HG03064 (cell line): ENCODE measurements at regions not wholly inside any gene's neighbourhood (a gene's known extent, or its start where the extent isn't known, plus 50 kb on each side); places are given as distances from the start of the nearest gene placed in this dataset.
"Not testable (repeated sequence)": the region's sequence is repeated elsewhere in the genome, so short reads cannot be mapped to it uniquely, and the experiment has no call there.

ENCODE experiments used
- ATAC-seq: cut with Tn5 transposase; IDR thresholded peaks from one replicate; pipeline ENCODE4 v1.9.1; 2021; ENCODE audit warnings: low read depth; ENCODE audit not compliant: unreplicated experiment

DNA sequence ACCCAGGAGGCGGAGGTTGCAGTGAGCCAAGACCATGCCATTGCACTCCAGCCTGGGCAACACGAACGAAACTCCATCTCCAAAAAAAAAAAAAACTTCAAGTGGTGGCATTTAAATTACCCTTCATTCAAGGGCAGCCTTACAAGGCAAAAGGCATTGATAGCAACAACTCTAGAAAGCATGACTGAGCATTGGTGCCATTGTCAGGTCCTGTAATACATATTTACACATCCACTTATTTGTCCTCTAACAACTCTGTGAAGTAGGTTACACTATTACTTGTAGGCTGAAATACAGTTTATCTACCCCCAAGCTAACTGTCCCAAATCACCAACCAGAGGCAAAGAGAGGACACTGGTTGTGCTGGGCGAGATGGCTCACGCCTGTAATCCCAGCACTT lies 52.7 kb upstream of the LARP1 start:
- no peak for ATAC-seq

DNA sequence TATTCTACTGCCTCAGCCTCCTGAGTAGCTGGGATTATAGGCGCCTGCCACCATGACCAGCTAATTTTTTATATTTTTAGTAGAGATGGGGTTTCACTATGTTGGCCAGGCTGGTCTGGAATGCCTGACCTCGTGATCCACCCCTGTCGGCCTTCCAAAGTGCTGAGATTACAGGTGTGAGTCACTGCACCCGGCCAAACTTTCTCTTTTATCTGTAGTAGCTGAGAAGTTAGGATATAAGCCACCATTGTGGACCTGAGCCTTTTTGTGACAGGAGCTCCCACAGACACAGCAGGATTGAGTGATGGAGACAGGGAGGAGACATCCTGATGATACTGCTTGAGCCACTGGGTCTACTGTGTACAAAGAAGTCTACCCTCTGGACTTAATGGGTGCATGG lies 53.5 kb upstream of the LARP1 start:
- not testable (repeated sequence) for ATAC-seq

DNA sequence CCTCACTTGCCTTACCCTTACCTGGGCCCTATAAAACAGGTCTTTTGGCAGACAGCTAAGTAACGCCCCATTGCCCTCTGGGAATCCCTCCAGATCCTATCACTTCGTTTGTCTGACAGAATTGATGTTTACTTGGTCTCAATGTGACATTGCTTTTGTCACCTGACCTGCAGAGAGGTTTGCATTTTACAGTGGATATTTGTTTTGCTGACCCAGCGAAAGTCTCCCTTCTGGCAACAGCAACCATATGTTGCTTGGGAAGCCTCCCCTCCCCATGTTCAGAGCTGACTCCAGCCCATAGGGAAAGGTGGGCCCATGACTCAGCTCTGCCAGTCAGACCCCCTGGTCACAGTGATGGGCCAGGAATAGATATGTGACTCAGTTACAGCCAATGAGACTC lies 54.0 kb upstream of the LARP1 start:
- no peak for ATAC-seq

DNA sequence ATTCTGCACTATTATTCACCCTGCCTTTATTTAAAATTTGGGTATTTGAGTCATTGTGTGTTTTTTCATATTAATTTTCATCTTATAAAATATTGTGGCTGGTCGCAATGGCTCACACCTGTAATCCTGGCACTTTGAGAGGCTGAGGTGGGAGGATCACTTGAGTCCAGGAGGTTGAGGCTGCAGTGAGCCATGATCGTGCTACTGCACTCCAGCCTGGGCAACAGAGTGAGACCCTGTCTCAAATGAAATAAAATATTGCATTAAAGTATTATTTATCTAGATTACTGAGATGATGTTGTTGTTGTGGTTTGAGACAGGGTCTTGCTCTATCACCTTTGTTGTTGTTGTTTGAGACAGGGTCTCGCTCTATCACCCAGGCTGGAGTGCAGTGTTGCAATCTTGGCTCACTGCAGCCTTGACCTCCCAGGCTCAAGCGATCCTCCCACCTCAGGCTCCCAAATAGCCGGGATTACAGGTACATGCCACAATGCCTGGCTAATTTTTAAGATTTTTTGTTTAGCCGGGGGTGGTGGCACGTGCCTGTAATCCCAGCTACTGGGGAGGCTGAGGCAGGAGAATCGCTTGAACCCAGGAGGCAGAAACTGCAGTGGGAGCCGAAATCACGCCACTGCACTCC lies 54.8 kb upstream of the LARP1 start:
- ATAC-seq: not testable (repeated sequence)

DNA sequence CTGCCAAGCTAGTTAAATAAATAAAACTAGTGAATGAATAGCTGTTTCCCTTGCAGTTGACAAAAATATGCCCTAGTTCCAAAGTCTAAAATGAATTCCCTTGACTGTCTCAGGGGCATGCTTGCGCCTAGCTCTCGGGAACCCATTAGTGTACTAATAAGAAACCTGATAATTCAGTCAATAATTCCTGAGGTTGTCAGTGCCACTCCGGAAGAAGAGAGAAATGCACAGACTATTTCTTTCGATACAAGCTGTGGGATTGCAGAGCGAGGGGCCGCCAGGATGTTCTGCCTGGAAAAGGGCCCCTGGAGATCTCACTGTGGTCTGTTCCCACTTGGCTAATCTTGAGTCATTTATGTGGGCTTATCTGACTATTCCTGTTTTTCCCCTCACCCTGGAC lies 56.4 kb upstream of the LARP1 start:
- ATAC-seq: no peak

DNA sequence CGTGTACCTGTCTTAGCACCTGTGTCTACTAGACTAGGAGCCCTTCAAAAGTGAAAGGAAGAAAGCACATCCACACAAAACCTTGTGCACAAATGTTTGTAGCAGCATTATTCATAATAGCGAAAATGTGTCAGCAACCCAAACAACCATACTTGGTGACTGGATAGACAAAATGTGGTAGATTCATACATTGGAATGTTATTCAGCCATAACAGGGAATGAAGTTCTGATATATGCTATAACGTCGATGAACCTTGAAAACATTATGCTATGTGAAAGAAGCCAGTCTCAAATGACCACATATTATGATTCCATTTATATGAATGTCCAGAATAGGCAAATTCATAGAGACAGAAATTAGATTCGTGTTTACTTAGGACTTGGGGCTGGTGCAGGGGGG lies 57.8 kb upstream of the LARP1 start:
- no peak for ATAC-seq

DNA sequence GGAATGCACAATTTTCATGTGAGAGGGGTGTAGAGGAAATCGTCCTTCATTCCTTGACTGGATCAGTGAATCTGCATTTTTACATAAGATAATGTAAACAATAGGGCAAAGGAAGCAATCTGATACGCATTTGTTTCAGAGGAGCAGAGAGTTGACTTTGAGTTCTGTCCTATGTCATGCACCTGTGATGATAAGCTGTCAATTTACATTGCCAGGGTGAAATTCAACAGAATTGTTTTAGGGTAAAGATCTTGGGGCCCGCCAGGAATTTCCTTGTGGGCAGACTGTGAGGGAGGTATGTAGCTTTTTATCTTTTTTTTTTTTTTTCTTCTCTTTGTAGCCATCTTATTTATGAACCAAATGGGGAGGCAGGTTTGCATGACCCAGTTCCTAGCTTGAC lies 58.3 kb upstream of the LARP1 start:
- no peak for ATAC-seq

DNA sequence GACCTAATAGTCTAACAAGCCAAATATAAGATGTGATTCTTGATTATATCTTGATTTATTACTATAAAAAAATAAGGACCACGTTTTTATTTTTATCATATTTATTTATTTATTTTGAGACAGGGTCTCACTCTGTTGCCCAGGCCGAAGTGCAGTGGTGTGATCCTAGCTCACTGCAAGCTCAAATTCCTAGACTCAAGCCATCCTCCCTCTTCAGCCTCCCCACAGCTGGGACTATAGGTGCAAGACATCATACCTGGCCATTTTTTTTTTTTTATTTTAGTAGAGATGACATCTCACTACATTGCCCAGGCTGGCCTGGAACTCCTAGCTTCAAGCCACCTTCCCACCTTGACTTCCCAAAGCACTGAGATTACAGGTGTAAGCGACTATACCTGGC lies 61.0 kb upstream of the LARP1 start:
- ATAC-seq: no peak

DNA sequence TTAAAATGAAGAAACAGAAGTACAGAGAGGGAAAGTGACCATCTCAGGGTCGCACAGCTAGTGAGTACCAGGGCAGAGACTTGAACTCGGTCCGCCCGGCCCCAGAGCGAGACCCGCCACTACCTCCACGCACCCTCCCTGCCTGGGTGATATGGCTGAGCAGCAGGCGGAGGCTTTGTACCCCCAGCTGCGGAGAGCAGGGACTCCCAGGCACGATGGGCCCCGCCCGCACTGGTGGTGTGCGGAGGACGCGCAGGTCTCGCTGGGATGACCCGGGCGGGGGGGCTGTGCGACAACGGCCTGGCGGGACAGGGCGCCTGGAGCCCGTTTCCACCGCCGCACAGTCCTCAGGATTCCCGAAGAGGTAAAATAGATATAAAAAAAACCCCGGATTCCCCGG lies 64.7 kb upstream of the LARP1 start:
- ATAC-seq: no peak

DNA sequence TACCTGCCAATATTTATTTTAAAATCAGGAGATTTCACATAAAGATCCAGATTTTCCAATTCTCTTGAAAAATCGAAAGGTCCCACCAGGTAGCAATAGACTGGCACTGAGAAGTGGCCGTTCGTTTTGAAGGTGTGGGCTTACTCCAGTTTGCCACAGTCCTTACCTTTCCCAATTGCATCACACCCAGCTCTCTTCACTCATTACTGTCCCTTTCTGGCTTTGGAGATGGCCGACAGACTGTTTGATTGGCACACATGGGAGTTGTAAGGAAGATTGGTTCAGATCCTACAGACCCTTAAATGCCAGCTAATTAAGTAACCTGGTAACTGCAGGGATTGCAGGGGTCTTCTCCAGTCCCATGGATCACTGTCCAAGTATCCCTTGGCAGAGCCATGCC lies 68.7 kb upstream of the LARP1 start:
- no peak for ATAC-seq

DNA sequence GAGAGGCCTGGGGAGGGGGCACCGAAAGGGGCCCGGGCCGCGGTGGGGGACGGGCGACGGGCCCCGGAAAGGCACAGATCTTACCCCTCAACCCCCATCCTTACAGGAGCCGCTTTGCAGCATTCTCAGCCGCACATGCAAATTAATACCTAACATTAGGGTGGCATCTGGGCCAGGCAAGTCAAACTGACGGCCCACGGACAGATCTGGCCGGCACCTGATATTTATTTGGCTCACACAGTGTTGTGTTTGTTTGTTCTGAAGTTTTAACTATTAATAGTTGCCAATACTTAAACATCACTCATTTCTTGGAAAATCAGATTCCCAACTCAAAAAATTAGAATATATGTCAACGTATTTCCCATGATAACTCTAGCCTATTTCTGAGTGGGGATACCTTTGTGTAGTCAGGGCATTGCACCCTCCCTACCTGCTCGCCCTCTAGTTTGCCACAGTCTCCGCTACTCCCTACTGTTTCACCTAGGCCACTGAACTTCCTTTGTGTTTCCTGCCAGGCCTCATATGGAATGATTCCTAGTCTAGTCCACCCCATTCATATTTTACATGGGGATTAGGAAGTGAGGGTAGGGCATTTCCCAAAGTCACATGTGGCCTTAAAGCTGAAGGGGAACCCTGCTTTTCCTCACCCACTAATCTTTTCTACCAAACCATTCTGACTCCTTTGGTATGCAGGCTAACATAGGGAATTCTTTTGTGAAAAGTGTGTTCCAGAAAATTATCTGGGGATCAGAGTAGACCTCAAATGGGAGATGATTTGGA lies 71.9 kb upstream of the LARP1 start:
- ATAC-seq: peak; percentile 53

DNA sequence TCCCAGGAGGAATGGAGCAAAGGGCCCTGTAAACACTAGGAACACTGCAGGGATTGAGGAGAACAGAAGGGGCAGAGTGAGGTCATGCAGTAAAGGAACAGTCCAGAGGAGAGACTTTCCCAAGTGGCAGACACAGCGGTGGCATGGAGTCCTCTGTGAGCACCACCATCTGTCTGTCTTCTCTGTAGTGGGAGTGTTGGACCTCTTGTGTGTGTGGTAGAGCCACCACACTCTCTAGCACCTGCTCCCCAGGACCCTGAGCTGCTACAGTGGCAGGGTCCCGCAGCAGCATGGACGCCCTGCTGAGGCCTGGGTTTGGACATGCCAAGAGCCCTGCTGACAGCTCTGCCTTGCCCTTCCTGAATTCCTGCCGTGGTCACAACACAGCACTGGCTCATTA lies 75.7 kb upstream of the LARP1 start:
- ATAC-seq: no peak

DNA sequence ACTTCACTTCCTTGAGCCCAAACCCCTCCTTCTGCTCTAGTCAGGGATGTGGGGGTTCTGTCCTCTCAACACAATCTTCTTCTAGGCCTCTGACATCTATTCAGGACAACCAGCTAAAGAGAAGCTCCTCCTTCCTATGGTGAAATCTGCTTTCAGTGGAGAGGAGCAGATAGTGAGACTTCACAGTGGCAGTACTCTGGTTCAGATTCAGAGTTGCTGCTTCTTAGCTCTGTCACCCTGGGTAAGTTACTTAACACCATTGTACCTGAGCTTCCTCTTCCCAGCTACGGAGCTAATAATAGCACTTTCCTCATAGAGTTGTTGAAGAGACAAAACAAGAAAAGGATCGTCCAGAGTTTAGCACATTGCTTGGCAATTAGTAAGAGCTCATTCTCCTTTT lies 77.3 kb upstream of the LARP1 start:
- ATAC-seq: no peak

DNA sequence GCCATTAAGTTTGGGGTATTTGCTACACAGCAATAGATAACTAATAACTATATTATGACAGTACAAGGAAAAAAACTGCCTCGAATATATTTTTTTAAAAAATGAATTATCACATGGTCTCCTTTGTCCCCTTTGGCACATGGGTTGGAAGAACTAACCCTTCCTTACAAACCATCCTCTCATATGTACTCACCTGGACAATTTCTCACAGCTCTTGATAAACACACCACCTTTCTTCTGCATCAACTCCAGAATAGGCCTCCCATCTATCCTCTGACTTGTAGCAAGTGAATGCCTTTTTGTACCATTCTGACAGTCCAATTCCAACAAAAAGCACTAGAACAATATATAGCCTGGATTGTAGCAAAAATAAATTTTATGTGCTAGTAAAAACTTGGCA lies 78.7 kb upstream of the LARP1 start:
- ATAC-seq: no peak

DNA sequence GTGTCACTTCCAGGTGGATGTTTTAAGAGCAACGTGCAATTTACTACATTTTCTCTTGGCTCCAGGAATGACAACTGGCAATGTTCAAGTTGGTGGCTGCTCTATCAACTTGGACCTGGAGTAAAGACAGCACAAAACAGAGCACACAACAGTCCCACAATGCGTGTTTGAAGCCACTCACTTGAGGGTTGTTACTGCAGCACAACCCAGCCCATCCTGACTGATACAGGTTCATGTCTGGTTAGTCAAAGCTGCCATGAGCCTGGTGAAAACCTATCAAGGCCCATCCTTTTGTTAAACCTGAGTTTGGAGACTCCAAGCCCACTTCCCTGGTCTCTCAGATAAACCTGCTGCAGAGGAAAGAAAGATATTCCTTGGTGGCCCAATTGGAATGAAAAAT lies 81.1 kb upstream of the LARP1 start:
- ATAC-seq: no peak

DNA sequence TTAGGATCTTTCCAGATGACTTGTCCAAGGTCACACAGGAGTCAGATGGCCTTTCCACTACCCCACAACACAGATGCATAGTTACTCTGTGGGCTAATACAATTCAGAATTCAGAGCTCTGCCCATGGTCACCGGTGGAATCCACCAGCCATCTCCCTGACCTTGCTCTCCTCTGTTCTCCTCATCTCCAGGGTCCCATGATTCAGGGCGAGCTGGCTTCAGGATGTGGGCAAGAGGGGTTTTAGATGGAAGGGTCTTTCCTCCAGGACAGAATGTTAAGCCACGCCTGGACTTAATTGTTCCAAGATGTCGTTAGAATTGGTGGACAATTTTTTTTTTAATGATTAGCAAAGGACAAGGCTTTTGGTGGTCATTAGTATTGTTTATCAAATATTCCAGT lies 81.7 kb upstream of the LARP1 start:
- no peak for ATAC-seq

DNA sequence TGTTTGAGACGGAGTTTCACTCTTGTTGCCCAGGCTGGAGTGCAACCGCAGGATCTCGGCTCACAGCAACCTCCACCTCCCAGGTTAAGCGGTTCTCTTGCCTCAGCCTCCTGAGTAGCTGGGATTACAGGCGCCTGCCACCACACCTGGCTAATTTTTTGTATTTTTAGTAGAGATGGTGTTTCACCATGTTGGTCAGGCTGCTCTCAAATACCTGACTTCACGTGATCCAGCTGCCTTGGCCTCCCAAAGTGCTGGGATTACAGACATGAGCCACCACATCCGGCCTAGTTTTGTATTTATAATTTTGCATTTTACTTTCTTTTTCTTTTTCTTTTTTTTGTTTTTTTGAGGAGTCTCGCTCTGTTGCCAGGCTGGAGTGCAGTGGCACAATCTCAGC lies 85.3 kb upstream of the LARP1 start:
- not testable (repeated sequence) for ATAC-seq

DNA sequence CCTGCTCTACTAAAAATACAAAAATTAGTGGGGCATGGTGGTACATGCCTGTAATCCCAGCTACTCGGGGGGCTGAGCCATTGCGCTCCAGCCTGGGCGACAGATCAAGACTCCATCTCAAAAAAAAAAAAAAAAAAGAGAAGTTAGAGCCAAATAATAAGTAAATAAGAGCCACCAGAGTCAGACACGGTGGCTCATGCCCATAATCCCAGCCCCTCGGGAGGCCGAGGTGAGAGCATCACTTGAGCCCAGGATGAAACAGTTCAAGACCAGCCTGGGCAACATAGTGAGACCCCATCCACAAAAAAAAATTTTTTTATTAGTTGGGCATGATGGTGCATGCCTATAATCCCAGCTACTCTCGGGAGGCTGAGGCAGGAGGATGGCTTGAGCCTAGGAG lies 85.8 kb upstream of the LARP1 start:
- ATAC-seq: no peak

DNA sequence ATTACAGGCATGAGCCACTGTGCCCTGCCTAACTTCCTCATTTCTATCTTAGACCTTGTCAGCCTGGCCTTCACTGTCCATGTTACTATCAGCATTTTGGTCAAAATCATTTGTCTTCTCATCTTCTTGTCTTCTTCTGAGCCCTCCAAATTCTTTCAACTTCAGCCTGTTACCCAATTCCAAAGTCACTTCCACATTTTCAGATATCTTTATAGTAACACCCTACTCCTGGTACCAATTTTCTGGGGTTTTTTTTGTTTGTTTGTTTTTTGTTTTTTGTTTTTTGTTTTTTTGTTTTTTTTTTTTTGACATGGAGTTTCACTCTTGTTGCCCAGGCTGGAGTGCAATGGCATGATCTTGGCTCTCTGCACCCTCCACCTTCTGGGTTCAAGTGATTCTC lies 90.3 kb upstream of the LARP1 start:
- ATAC-seq: no peak

DNA sequence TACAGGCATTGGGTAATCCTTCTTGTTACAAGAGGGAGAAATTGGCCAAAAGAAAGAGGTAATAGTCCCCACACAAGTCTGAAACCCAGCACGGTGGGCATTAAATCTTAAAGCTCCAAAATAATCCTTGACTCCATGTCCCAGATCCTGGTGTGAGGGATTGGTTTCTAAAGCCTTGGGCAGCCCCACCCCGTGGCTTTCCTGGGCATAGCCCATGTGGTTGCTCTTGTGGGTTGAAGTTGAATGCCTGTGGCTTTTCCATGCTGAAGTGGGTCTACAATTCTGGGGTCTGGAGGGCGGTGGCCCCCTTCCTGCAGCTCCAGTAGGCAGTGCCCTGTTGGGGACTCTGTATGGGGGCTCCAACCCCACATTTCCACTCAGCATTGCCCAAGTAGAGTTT lies 91.8 kb upstream of the LARP1 start:
- no peak for ATAC-seq

DNA sequence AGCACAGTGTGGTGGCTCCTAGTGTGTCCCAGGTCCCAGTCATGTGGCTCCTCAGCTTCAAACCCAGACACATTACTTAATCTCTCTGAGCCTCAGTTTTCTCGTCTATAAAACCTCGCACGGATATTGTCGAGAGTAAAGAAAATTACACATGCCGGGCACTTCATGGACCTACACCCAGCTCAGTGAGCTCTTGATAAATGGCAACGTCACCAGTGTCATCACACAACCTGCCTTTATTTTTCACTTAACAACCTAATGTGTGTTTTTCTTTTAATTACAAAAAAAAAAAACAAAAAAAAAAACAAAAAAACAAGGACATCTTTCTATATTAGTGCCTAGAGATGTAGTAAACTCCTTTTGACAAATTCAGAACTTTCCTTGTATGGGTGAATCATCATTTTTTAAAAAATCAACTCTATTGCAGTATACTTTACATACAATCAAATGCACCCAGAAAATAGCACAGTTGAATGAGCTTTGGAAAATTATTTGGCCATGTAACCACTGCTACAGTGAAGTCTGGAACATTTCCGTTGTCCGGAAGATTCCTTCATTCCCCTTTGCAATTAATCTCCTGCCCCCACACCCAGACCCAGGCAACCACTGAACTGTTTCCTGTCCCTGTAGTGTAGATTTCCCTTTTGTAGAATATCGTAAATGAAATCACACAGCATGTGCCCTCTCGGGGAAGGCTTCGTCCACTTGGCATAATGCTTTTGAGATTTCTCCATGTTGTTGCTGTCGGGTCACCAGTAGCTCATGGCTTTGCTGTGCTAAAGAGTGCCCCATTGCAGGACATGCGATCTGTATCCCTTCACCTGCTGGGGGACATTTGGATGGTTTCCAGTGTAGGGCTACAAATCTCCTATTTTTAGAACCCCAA lies 100.4 kb upstream of the LARP1 start:
- no peak for ATAC-seq
